Neuron (in vitro differentiated cells): ENCODE measurements at regions not wholly inside any gene's neighbourhood (a gene's known extent, or its start where the extent isn't known, plus 50 kb on each side); places are given as distances from the start of the nearest gene placed in this dataset.
"Not testable (repeated sequence)": the region's sequence is repeated elsewhere in the genome, so short reads cannot be mapped to it uniquely, and the experiment has no call there.

Experiments used
- H2AFZ ChIP-seq: one replicate; pipeline ENCODE4 v1.6.1; 2013; ENCODE audit warnings: low read depth, mild to moderate bottlenecking, inconsistent platforms, low read length, moderate library complexity
- H3K27me3 ChIP-seq: one replicate; pipeline ENCODE4 v1.6.1; 2013; ENCODE audit warnings: low read length; ENCODE audit not compliant: insufficient read depth
- H3K36me3 ChIP-seq: one replicate; pipeline ENCODE4 v1.6.1; 2013; ENCODE audit warnings: low read length; ENCODE audit not compliant: insufficient read depth
- H3K4me1 ChIP-seq: one replicate; pipeline ENCODE4 v1.6.1; 2013; ENCODE audit warnings: low read length; ENCODE audit not compliant: insufficient read depth
- H3K4me3 ChIP-seq: 2 replicates; pipeline ENCODE4 v1.5.1; 2013; ENCODE audit warnings: mild to moderate bottlenecking, low read length, moderate library complexity
- H3K9me3 ChIP-seq: one replicate; pipeline ENCODE4 v1.6.1; 2013; ENCODE audit warnings: low read length

- not testable (repeated sequence) for H3K4me1 ChIP-seq, H3K27me3 ChIP-seq, H3K4me3 ChIP-seq, H3K9me3 ChIP-seq, H2AFZ ChIP-seq, H3K36me3 ChIP-seq
These were observed 276.0 kb upstream of the USP25 start for GRCh38 chr21:15453785-15454184.

- not testable (repeated sequence) for H3K36me3 ChIP-seq, H2AFZ ChIP-seq, H3K9me3 ChIP-seq, H3K27me3 ChIP-seq, H3K4me3 ChIP-seq, H3K4me1 ChIP-seq
These were observed 274.9 kb upstream of the USP25 start for GRCh38 chr21:15454931-15455330.

GRCh38 chr21:15455819-15456462, 273.8 kb upstream of the USP25 start:
- Histone ChIP-seq H3K4me3 (no peak overlapping the region), H3K9me3 (peaks cover 3% of the 10 kb centered on the region), H2AFZ (no peak overlapping the region), H3K36me3 (no peaks in the 10 kb centered on the region), H3K4me1 (no peaks in the 10 kb centered on the region), H3K27me3 (no peaks in the 10 kb centered on the region)

- Histone ChIP-seq H3K4me3 (no peak overlapping the region), H3K36me3 (no peaks in the 10 kb centered on the region), H3K9me3 (no peaks in the 10 kb centered on the region), H3K27me3 (no peaks in the 10 kb centered on the region), H3K4me1 (no peaks in the 10 kb centered on the region), H2AFZ (no peak overlapping the region)
These were observed 271.8 kb upstream of the USP25 start for GRCh38 chr21:15457965-15458364.

GRCh38 chr21:15462092-15462491, 267.7 kb upstream of the USP25 start:
- H3K27me3 ChIP-seq = no peaks in the 10 kb centered on the region
- no peaks in the 10 kb centered on the region for H3K4me1 ChIP-seq
- no peak overlapping the region for H3K4me3 ChIP-seq
- no peaks in the 10 kb centered on the region for H3K36me3 ChIP-seq
- H3K9me3 ChIP-seq = no peaks in the 10 kb centered on the region
- no peak overlapping the region for H2AFZ ChIP-seq

- Histone ChIP-seq H3K4me1 (peaks cover 5% of the 10 kb centered on the region), H2AFZ (no peak overlapping the region), H3K27me3 (no peaks in the 10 kb centered on the region), H3K9me3 (no peaks in the 10 kb centered on the region), H3K36me3 (no peaks in the 10 kb centered on the region), H3K4me3 (no peak overlapping the region)
These were observed 263.5 kb upstream of the USP25 start for GRCh38 chr21:15466329-15466728.

- Histone ChIP-seq H3K27me3 (no peaks in the 10 kb centered on the region), H2AFZ (no peak overlapping the region)
These were observed 261.4 kb upstream of the USP25 start for GRCh38 chr21:15468368-15468767.

GRCh38 chr21:15472108-15473040, 257.4 kb upstream of the USP25 start:
- peaks cover 5% of the 10 kb centered on the region for H3K4me1 ChIP-seq
- no peaks in the 10 kb centered on the region for H3K9me3 ChIP-seq
- H3K4me3 ChIP-seq = no peak overlapping the region
- H3K27me3 ChIP-seq = no peaks in the 10 kb centered on the region
- no peaks in the 10 kb centered on the region for H3K36me3 ChIP-seq
- no peak overlapping the region for H2AFZ ChIP-seq

More at GRCh38 chr21:15468368-15468767, 261.4 kb upstream of the USP25 start:
- Histone ChIP-seq H3K9me3 (no peaks in the 10 kb centered on the region), H3K4me1 (peaks cover 5% of the 10 kb centered on the region), H3K36me3 (no peaks in the 10 kb centered on the region), H3K4me3 (no peak overlapping the region)

- H3K4me3 ChIP-seq, H3K9me3 ChIP-seq, H3K36me3 ChIP-seq, H3K4me1 ChIP-seq, H2AFZ ChIP-seq, H3K27me3 ChIP-seq: not testable (repeated sequence)
These were observed 252.0 kb upstream of the USP25 start for GRCh38 chr21:15477773-15478172.

GRCh38 chr21:15480160-15480559, 249.6 kb upstream of the USP25 start:
- no peaks in the 10 kb centered on the region for H3K9me3 ChIP-seq
- no peaks in the 10 kb centered on the region for H3K27me3 ChIP-seq
- H3K36me3 ChIP-seq = no peaks in the 10 kb centered on the region
- H3K4me3 ChIP-seq = no peak overlapping the region
- no peak overlapping the region for H2AFZ ChIP-seq
- no peaks in the 10 kb centered on the region for H3K4me1 ChIP-seq

GRCh38 chr21:15483138-15483780, 246.5 kb upstream of the USP25 start:
- no peaks in the 10 kb centered on the region for H3K9me3 ChIP-seq
- no peak overlapping the region for H3K4me3 ChIP-seq
- H3K36me3 ChIP-seq = no peaks in the 10 kb centered on the region
- H3K4me1 ChIP-seq = no peaks in the 10 kb centered on the region
- H3K27me3 ChIP-seq = no peaks in the 10 kb centered on the region
- H2AFZ ChIP-seq = no peak overlapping the region

- no peaks in the 10 kb centered on the region for H3K9me3 ChIP-seq
- H2AFZ ChIP-seq = no peak overlapping the region
These were observed 243.2 kb upstream of the USP25 start for GRCh38 chr21:15486460-15487195.

GRCh38 chr21:15487196-15487550, 242.6 kb upstream of the USP25 start:
- H3K9me3 ChIP-seq = no peaks in the 10 kb centered on the region

More at GRCh38 chr21:15486460-15487195, 243.2 kb upstream of the USP25 start:
- no peaks in the 10 kb centered on the region for H3K36me3 ChIP-seq
- H3K27me3 ChIP-seq = no peaks in the 10 kb centered on the region
- H3K4me3 ChIP-seq = no peak overlapping the region
- no peaks in the 10 kb centered on the region for H3K4me1 ChIP-seq

More at GRCh38 chr21:15487196-15487550, 242.6 kb upstream of the USP25 start:
- no peaks in the 10 kb centered on the region for H3K4me1 ChIP-seq
- H3K27me3 ChIP-seq = no peaks in the 10 kb centered on the region
- no peaks in the 10 kb centered on the region for H3K36me3 ChIP-seq
- no peak overlapping the region for H2AFZ ChIP-seq
- H3K4me3 ChIP-seq = no peak overlapping the region
